CD14-positive monocyte (primary cell): ENCODE measurements at regions not wholly inside any gene's neighbourhood (a gene's known extent, or its start where the extent isn't known, plus 50 kb on each side); places are given as distances from the start of the nearest gene placed in this dataset.

Experiments used
- DNase-seq, 3 donors: peaks; one replicate each; pipeline ENCODE4 v3.0.0-alpha.2; 2011 to 2022
- H2AFZ ChIP-seq: 2 replicates; pipeline ENCODE4 v1.6.0; 2012; ENCODE audit warnings: mild to moderate bottlenecking, low read depth, low read length, inconsistent platforms; ENCODE audit not compliant: insufficient read depth, poor library complexity, severe bottlenecking
- H3K27ac ChIP-seq, 2 donors: 1 replicate in 1 of 2; 2 replicates in 1 of 2; pipeline ENCODE4 v1.5.1; 2012 to 2013; ENCODE audit warnings: low read length in 2 of 2, control low read depth in 1 of 2, inconsistent platforms in 1 of 2, low read depth in 1 of 2, mild to moderate bottlenecking in 1 of 2
- H3K27me3 ChIP-seq, 2 donors: one replicate each; pipeline versions ENCODE4 v1.6.0 to v1.6.1; 2011 to 2013; ENCODE audit warnings: low read length in 2 of 2; ENCODE audit not compliant: control insufficient read depth in 2 of 2, insufficient read depth in 2 of 2
- H3K36me3 ChIP-seq, 2 donors: replicated peaks in 1 of 2; 1 replicate in 1 of 2; 2 replicates in 1 of 2; pipeline versions ENCODE4 v1.5.1 to v1.6.1; 2012 to 2013; ENCODE audit warnings: low read length in 2 of 2, control low read depth in 1 of 2, inconsistent platforms in 1 of 2, mild to moderate bottlenecking in 1 of 2; ENCODE audit not compliant: insufficient read depth in 2 of 2, control insufficient read depth in 1 of 2
- H3K4me1 ChIP-seq, 2 donors: 1 replicate in 1 of 2; 2 replicates in 1 of 2; pipeline versions ENCODE4 v1.5.1 to v1.6.1; 2012 to 2013; ENCODE audit warnings: low read length in 2 of 2, control low read depth in 1 of 2, inconsistent platforms in 1 of 2, mild to moderate bottlenecking in 1 of 2, moderate library complexity in 1 of 2; ENCODE audit not compliant: insufficient read depth in 2 of 2, control insufficient read depth in 1 of 2
- H3K4me2 ChIP-seq: replicated peaks from 2 replicates; pipeline ENCODE3; 2012; ENCODE audit warnings: low read length, moderate library complexity, mild to moderate bottlenecking; ENCODE audit not compliant: poor library complexity, severe bottlenecking; ENCODE audit errors: extremely low read depth
- H3K4me3 ChIP-seq, 3 experiments: fragments of 200-600 bp in 1 of 3; sonication (generic) in 1 of 3; replicated peaks in 1 of 3; 1 replicate in 2 of 3; 2 replicates in 1 of 3; pipeline ENCODE4 v1.5.1; 2011 to 2013; ENCODE audit warnings: low read length in 3 of 3, mild to moderate bottlenecking in 3 of 3, control low read depth in 2 of 3, low read depth in 2 of 3, inconsistent platforms in 1 of 3, moderate library complexity in 1 of 3
- H3K79me2 ChIP-seq: 2 replicates; pipeline ENCODE4 v1.6.0; 2012; ENCODE audit warnings: mild to moderate bottlenecking, control low read depth, inconsistent platforms, low read length, moderate library complexity; ENCODE audit not compliant: insufficient read depth
- H3K9ac ChIP-seq: 2 replicates; pipeline ENCODE4 v1.6.0; 2017; ENCODE audit warnings: low read length, mild to moderate bottlenecking; ENCODE audit not compliant: insufficient read depth, poor library complexity, severe bottlenecking
- H3K9me3 ChIP-seq, 2 donors: replicated peaks in 1 of 2; 1 replicate in 1 of 2; 2 replicates in 1 of 2; pipeline versions ENCODE4 v1.5.1 to v1.6.1; 2012 to 2013; ENCODE audit warnings: low read length in 2 of 2, control low read depth in 1 of 2; ENCODE audit not compliant: control insufficient read depth in 1 of 2, insufficient read depth in 1 of 2
- H4K20me1 ChIP-seq: 2 replicates; pipeline ENCODE4 v1.6.0; 2012; ENCODE audit warnings: mild to moderate bottlenecking, low read length, control low read depth, moderate library complexity; ENCODE audit not compliant: insufficient read depth
- H3K27ac Mint-ChIP-seq, 7 donors: one replicate each; pipeline ENCODE4 v1.8.0; 2020; ENCODE audit warnings: mild to moderate bottlenecking in 7 of 7, mixed read lengths in 7 of 7, moderate library complexity in 6 of 7, inconsistent platforms in 2 of 7
- H3K27me3 Mint-ChIP-seq, 3 donors: one replicate each; pipeline ENCODE4 v1.8.0; 2021 to 2022; ENCODE audit warnings: low read depth in 3 of 3, mild to moderate bottlenecking in 3 of 3, mixed read lengths in 3 of 3, moderate library complexity in 3 of 3, inconsistent platforms in 1 of 3
- H3K36me3 Mint-ChIP-seq, 2 donors: one replicate each; pipeline ENCODE4 v1.8.0; 2020; ENCODE audit warnings: mixed read lengths in 2 of 2, inconsistent platforms in 1 of 2, mild to moderate bottlenecking in 1 of 2
- H3K4me1 Mint-ChIP-seq: one replicate; pipeline ENCODE4 v1.8.0; 2020; ENCODE audit warnings: mild to moderate bottlenecking, mixed read lengths
- H3K4me3 Mint-ChIP-seq, 2 donors: one replicate each; pipeline ENCODE4 v1.8.0; 2020; ENCODE audit warnings: mild to moderate bottlenecking in 2 of 2, mixed read lengths in 2 of 2, moderate library complexity in 1 of 2
- H3K9me3 Mint-ChIP-seq, 7 donors: one replicate each; pipeline ENCODE4 v1.8.0; 2020 to 2022; ENCODE audit warnings: mixed read lengths in 7 of 7, mild to moderate bottlenecking in 6 of 7, moderate library complexity in 6 of 7, inconsistent platforms in 2 of 7
- WGBS: methylation state at CpG from one replicate; pipeline ENCODE4 v1.1.5; 2013; ENCODE audit warnings: missing lambda C conversion rate; ENCODE audit not compliant: insufficient coverage; 5-methylcytosine and 5-hydroxymethylcytosine counted together
- intact Hi-C, 2 donors: fragments of 100-400 bp; cut with micrococcal nuclease; formaldehyde crosslinking; loops; one replicate each; pipeline versions ENCODE4 v1.15.0 to v1.15.1; 2023
- TF ChIP-seq, protein P1 (sequence below): fragments of 200-600 bp; IDR thresholded peaks from one replicate; pipeline ENCODE4 v1.8.0; 2022; ENCODE audit warnings: antibody characterized with exemption, mild to moderate bottlenecking

DNA sequence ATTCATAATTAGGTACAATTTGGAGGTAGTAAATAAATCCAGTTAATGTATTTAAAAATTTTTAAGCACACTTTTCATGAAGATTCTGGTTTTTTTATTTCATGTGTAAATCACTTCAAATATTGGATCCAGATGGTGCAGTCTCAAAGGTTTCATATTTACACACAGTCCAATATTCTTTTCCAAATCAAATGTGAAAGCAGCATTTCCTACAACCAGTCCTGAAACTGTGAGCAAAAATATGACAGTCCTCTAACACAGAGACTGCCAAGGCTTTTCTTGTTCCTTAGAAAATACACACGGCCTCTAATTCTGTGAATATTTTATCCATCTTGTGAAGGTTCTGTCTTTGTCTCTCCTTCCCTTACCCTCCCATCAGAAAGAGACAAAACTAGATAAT is 645.9 kb downstream of the ARL4A start:
- no peaks in the 10 kb centered on the region for H3K4me1 Mint-ChIP-seq
- WGBS: no CpG with 5 or more reads among the region's 1 CpG
- Histone ChIP-seq H3K4me1 (no peaks in the 10 kb centered on the region), H4K20me1 (no peaks in the 10 kb centered on the region), H3K4me2 (no peak overlapping the region), H3K27ac (no peak overlapping the region), H3K4me3 (no peak overlapping the region), H3K9ac (no peak overlapping the region), H2AFZ (no peak overlapping the region), H3K27me3 (no peaks in the 10 kb centered on the region), H3K36me3 (no peaks in the 10 kb centered on the region), H3K79me2 (no peaks in the 10 kb centered on the region), H3K9me3 (no peaks in the 10 kb centered on the region)
- H3K36me3 Mint-ChIP-seq: no peaks in the 10 kb centered on the region
- peaks cover 0 to 2% (median 0%) of the 10 kb centered on the region in 7 donors for H3K9me3 Mint-ChIP-seq
- H3K27ac Mint-ChIP-seq: no peak overlapping the region
- DNase-seq: no peak
- H3K27me3 Mint-ChIP-seq: no peaks in the 10 kb centered on the region
- intact Hi-C loops: no loop called here
- no peak overlapping the region for H3K4me3 Mint-ChIP-seq
- TF ChIP-seq, protein P1, sequence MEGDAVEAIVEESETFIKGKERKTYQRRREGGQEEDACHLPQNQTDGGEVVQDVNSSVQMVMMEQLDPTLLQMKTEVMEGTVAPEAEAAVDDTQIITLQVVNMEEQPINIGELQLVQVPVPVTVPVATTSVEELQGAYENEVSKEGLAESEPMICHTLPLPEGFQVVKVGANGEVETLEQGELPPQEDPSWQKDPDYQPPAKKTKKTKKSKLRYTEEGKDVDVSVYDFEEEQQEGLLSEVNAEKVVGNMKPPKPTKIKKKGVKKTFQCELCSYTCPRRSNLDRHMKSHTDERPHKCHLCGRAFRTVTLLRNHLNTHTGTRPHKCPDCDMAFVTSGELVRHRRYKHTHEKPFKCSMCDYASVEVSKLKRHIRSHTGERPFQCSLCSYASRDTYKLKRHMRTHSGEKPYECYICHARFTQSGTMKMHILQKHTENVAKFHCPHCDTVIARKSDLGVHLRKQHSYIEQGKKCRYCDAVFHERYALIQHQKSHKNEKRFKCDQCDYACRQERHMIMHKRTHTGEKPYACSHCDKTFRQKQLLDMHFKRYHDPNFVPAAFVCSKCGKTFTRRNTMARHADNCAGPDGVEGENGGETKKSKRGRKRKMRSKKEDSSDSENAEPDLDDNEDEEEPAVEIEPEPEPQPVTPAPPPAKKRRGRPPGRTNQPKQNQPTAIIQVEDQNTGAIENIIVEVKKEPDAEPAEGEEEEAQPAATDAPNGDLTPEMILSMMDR: no peak

DNA sequence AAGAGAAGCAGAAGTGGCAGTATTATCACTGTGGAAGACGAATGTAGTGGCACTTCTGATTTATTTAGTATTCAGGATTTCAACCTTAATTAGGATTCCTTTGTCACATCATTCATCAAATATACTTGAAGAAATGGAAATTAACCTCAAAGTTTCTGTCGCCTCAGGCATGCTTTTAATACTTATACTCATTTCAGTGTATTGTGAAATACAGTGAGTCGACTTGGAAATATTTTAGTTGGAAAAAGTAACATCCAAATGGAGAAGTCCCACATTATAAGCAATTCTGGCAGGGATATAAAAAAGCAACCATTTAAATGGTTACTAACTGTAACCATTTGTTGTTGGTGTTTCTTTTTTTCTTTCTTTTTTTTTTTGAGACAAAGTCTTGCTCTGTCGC is 648.8 kb downstream of the ARL4A start:
- WGBS: 60% methylated on average over 1 of the region's 4 CpGs
- H3K4me3 Mint-ChIP-seq: no peak overlapping the region
- no peaks in the 10 kb centered on the region for H3K4me1 Mint-ChIP-seq
- no peak for DNase-seq
- no peaks in the 10 kb centered on the region for H3K36me3 Mint-ChIP-seq
- H4K20me1 ChIP-seq: no peaks in the 10 kb centered on the region
- H3K27me3 Mint-ChIP-seq: peaks cover 0 to 2% (median 0%) of the 10 kb centered on the region in 3 donors
- H3K27me3 ChIP-seq: no peaks in the 10 kb centered on the region
- peaks cover 0 to 2% (median 0%) of the 10 kb centered on the region in 7 donors for H3K9me3 Mint-ChIP-seq
- intact Hi-C loops: no loop called here
- TF ChIP-seq, protein P1: no peak
- H3K9ac ChIP-seq: no peak overlapping the region
- no peaks in the 10 kb centered on the region for H3K4me1 ChIP-seq
- H3K9me3 ChIP-seq: no peaks in the 10 kb centered on the region
- H3K36me3 ChIP-seq: no peaks in the 10 kb centered on the region
- no peak overlapping the region for H3K27ac ChIP-seq
- H3K4me3 ChIP-seq: no peak overlapping the region
- no peak overlapping the region for H3K4me2 ChIP-seq
- H2AFZ ChIP-seq: no peak overlapping the region
- H3K79me2 ChIP-seq: no peaks in the 10 kb centered on the region
- H3K27ac Mint-ChIP-seq: no peak overlapping the region
